AG04450 (cell line): ENCODE measurements at regions not wholly inside any gene's neighbourhood (a gene's known extent, or its start where the extent isn't known, plus 50 kb on each side); places are given as distances from the start of the nearest gene placed in this dataset.

Experiments used
- CTCF ChIA-PET: fragments of 300-600, 350-600 bp; formaldehyde crosslinking; extraction: SDS; loops from one replicate; lab custom pipeline; 2022; ENCODE audit warnings: antibody characterized with exemption, inconsistent platforms; lab: Charles Lee
- POLR2A ChIA-PET: fragments of 350-600 bp; formaldehyde crosslinking; extraction: SDS; loops from one replicate; lab custom pipeline; 2021; ENCODE audit warnings: antibody characterized with exemption, inconsistent platforms; lab: Yijun Ruan, JAX
- DNase-seq: peaks from one replicate; pipeline ENCODE4 v3.0.0-alpha.2; 2011; ENCODE audit warnings: low read depth, low spot score
- H3K27ac ChIP-seq: one replicate; pipeline ENCODE4 v1.5.1; 2012; ENCODE audit warnings: low read depth, low read length, control low read depth
- H3K27me3 ChIP-seq: one replicate; pipeline ENCODE4 v1.6.0; 2012; ENCODE audit warnings: low read length; ENCODE audit not compliant: control insufficient read depth, insufficient read depth
- H3K4me3 ChIP-seq: 2 replicates; pipeline ENCODE4 v1.5.1; 2011; ENCODE audit warnings: mild to moderate bottlenecking, low read depth, low read length, control low read depth
- H3K9me3 ChIP-seq: 2 replicates; pipeline ENCODE4 v1.5.1; 2012; ENCODE audit warnings: low read length; ENCODE audit not compliant: control insufficient read depth, insufficient read depth
- TF ChIP-seq, protein P1 (sequence below): IDR thresholded peaks from 2 replicates; pipeline ENCODE4 v1.5.1; 2011; ENCODE audit warnings: low read depth, low read length, control low read depth, inconsistent platforms

DNA sequence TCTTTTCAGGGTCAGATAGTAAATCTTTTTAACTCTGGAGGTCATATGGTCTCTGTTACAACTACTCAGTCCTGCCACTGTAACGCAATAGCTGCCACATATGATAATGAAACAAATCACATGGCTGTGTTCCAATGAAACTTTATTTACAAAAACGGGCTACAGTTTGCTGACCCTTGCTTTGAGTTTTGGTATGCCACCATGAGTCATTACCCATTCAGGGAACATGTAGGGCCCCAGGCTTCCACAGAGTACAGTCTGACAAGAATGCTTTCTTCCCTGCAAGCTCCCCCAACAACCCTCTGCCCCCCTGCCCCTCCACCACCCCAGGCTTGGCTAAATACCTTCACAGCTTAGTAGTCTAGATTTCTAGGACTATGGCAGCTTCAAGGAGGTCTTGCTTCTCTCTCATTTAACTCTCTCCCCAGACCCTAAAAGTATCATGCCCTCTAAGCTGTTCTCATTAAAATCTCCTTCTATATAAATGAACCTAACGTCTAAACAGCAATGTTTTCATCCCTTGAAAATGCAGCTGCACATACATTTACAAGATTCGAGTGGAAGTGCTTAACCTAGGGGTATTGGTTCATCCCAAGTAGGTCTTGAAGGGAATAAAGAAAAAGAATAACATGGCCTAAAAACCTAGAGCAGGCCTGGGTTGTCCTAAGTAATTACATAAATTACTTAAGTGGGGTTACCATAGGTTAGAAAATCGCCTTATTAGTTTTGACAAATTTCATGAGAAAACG is 117.8 kb upstream of the PRICKLE2 start:
- Histone ChIP-seq H3K27me3 (no peaks in the 10 kb centered on the region), H3K4me3 (no peak overlapping the region), H3K27ac (peak overlapping the region; percentile 47), H3K9me3 (no peaks in the 10 kb centered on the region)
- TF ChIP-seq, protein P1, sequence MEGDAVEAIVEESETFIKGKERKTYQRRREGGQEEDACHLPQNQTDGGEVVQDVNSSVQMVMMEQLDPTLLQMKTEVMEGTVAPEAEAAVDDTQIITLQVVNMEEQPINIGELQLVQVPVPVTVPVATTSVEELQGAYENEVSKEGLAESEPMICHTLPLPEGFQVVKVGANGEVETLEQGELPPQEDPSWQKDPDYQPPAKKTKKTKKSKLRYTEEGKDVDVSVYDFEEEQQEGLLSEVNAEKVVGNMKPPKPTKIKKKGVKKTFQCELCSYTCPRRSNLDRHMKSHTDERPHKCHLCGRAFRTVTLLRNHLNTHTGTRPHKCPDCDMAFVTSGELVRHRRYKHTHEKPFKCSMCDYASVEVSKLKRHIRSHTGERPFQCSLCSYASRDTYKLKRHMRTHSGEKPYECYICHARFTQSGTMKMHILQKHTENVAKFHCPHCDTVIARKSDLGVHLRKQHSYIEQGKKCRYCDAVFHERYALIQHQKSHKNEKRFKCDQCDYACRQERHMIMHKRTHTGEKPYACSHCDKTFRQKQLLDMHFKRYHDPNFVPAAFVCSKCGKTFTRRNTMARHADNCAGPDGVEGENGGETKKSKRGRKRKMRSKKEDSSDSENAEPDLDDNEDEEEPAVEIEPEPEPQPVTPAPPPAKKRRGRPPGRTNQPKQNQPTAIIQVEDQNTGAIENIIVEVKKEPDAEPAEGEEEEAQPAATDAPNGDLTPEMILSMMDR: no peak
- ChIA-PET CTCF (interaction anchor here (0.6 to 1.6 kb wide), 5 partner anchors 13 to 142 kb away, joined by 3 to 5 read pairs (median 3); no protein-coding TSS in a partner anchor), POLR2A (interaction anchor here (0.6 to 1.1 kb wide), 4 partner anchors 11 to 101 kb away, joined by 3 to 5 read pairs (median 4); no protein-coding TSS in a partner anchor)
- peak; percentile 69 for DNase-seq

DNA sequence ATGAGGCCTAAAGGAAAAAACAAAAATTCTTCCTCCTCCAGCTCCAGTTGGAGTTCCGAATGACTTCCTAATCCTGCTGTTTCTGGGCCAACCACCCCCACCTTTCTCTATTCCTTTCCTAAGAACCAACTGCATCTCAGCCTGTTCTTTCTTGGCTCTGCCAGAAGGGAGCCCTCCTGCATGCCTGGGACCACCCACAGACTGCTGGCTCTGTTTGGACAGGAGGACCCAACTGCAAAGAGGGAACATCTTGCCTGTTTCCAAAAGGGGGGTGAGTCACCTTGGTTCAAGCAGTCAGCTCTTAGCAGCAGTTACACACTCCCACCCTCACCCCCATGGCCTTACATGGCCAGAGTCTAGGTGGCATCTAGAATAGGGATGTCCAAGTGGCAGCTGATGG is 116.0 kb upstream of the PRICKLE2 start:
- no peak for DNase-seq
- ChIA-PET POLR2A (interaction anchor here (0.6 to 1.8 kb wide), 3 partner anchors 20 to 75 kb away, joined by 3 to 4 read pairs (median 4); no protein-coding TSS in a partner anchor), CTCF (interaction anchor here (0.7 kb wide), 1 partner anchor 143 kb away, joined by 6 read pairs; no protein-coding TSS in a partner anchor)
- Histone ChIP-seq H3K27me3 (no peaks in the 10 kb centered on the region), H3K9me3 (no peaks in the 10 kb centered on the region), H3K27ac (peak overlapping the region; percentile 88), H3K4me3 (peak overlapping the region; percentile 23)
- TF ChIP-seq, protein P1: no peak

DNA sequence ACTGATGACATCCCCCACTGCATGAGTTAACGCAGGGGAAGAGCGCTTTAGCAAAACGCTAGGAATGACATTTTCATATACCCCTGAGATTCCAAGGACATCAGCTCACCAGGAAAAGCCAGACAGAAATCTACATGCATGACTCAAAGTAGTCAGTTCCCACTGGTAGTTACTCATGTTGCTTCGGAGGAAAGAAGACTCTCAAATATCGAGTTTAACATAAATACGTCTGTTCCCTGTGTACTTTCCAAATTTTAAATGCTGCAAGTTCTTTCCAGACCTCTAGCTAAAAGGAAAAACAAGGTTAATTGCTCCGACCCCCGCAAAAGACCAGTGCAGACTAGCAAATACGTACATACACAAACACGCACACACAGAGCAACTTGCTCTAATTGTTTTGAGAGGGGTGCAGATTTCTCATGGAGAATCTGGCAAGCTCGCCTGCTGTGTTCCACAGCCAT is 115.4 kb upstream of the PRICKLE2 start:
- TF ChIP-seq, protein P1: no peak
- Histone ChIP-seq H3K27ac (peak overlapping the region; percentile 88), H3K4me3 (peak overlapping the region; percentile 43), H3K27me3 (no peaks in the 10 kb centered on the region), H3K9me3 (no peaks in the 10 kb centered on the region)
- ChIA-PET POLR2A (interaction anchor here (0.6 to 1.8 kb wide), 4 partner anchors 19 to 180 kb away, joined by 3 to 4 read pairs (median 4); no protein-coding TSS in a partner anchor), CTCF (interaction anchor here (0.7 kb wide), 1 partner anchor 144 kb away, joined by 6 read pairs; no protein-coding TSS in a partner anchor)
- peak; percentile 74 for DNase-seq

DNA sequence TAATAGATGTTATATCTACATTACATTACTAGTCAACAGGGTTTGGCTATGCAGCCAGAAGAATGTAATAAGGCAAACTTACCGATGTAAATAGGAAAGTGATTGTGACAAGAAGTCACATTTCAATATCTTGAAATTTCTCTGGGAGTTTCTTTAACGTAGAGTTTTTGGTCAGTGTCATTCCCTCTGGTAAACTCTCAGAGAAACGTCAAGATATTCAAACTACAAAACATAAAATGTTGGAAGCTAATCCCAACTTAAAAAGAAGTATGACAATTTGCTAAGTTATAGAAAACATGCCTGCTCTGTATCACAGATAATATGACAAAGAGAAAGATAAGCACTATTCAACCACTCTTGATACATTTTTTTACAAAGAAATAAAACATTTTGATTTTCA is 111.2 kb upstream of the PRICKLE2 start:
- no peak overlapping the region for H3K4me3 ChIP-seq
- no peak overlapping the region for H3K27ac ChIP-seq
- no peaks in the 10 kb centered on the region for H3K27me3 ChIP-seq
- ChIA-PET CTCF (interaction anchor here (0.6 to 1.0 kb wide), 2 partner anchors 71 to 313 kb away, joined by 3 read pairs; no protein-coding TSS in a partner anchor), POLR2A (no interaction called here)
- no peaks in the 10 kb centered on the region for H3K9me3 ChIP-seq
- DNase-seq: no peak
- TF ChIP-seq, protein P1: no peak
